Activated CD4-positive, alpha-beta T cell treated with anti-CD3 and anti-CD28 coated beads for 36 hours (primary cell): ENCODE measurements at regions not wholly inside any gene's neighbourhood (a gene's known extent, or its start where the extent isn't known, plus 50 kb on each side); places are given as distances from the start of the nearest gene placed in this dataset.

ENCODE experiments used
- ATAC-seq: fragments of 200-7000 bp; cut with Tn5 transposase; one replicate; pipeline ENCODE4 v1.10.0; 2021; ENCODE audit warnings: mild to moderate bottlenecking, moderate library complexity
- CTCF ChIA-PET: fragments of 350-600 bp; sonication (Branson Sonifier 250); formaldehyde crosslinking; loops from one replicate; lab custom pipeline; 2021; ENCODE audit warnings: antibody characterized with exemption; lab: Charles Lee
- POLR2A ChIA-PET: fragments of 350-600 bp; sonication (Branson Sonifier 250); formaldehyde crosslinking; loops from one replicate; lab custom pipeline; 2021; ENCODE audit warnings: antibody characterized with exemption, inconsistent platforms; lab: Charles Lee
- DNase-seq: peaks from one replicate; pipeline ENCODE4 v3.0.0-alpha.2; 2020
- H3K27ac Mint-ChIP-seq: one replicate; pipeline ENCODE4 v1.8.0; 2021; ENCODE audit warnings: mixed read lengths
- H3K27me3 Mint-ChIP-seq: one replicate; pipeline ENCODE4 v1.8.0; 2021; ENCODE audit warnings: mixed read lengths
- H3K36me3 Mint-ChIP-seq: one replicate; pipeline ENCODE4 v1.8.0; 2021; ENCODE audit warnings: low read depth, mixed read lengths
- H3K4me1 Mint-ChIP-seq: one replicate; pipeline ENCODE4 v1.8.0; 2021; ENCODE audit warnings: mixed read lengths
- H3K4me3 Mint-ChIP-seq: one replicate; pipeline ENCODE4 v1.8.0; 2021; ENCODE audit warnings: mild to moderate bottlenecking, moderate library complexity, mixed read lengths
- H3K9me3 Mint-ChIP-seq: one replicate; pipeline ENCODE4 v1.8.0; 2021; ENCODE audit warnings: low read depth, mixed read lengths
- intact Hi-C, 2 experiments: fragments of 100-400 bp; cut with DNase I in 1 of 2; cut with micrococcal nuclease in 1 of 2; formaldehyde crosslinking; loops; one replicate each; pipeline versions ENCODE4 v1.14.2 to v1.15.1; 2022 to 2024; cut with DNase I, micrococcal nuclease

DNA sequence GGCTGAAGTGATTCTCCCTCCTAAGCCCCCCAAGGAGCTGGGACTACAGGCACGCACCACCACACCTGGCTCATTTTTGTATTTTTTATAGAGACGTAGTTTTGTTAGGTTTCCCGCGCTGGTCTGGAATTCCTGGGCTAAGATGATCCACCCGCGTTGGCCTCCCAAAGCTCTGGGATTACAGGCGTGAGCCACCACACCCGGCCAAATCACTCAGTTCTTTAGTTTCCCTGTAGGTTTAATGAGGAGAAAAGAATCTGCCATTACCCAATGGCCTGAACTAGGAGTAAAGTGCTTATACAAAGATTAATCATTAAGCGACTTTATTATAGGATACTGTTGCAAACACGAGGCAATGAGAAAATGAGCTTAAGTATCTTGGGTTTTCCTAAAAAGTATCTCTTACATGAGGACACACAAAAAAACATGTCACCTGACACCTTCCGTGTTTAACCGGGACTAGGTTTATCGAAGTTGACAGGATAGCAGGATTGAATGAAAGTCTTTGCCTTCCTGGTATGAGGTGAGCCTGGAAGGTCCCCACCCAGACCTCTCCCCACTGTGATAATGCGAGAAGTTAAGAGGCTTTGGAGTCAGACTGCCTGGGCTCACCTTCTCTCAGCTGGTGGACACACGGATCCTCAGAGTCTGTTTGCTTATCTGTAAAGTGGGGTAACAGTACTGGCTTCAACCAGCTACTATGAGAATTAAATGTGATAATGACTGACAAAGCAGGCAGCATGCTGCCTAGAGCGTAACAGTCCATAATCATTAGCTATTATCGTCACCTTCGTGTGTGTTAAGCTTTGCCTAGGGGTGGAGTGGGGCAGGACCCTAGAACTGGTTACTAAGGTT is 133.5 kb upstream of the KRAS start:
- Mint-ChIP-seq H3K4me3 (peak overlapping the region; percentile 97), H3K4me1 (peaks cover 59% of the 10 kb centered on the region), H3K27ac (peak overlapping the region; percentile 100), H3K9me3 (no peaks in the 10 kb centered on the region), H3K36me3 (peaks cover 7% of the 10 kb centered on the region), H3K27me3 (peaks cover 8% of the 10 kb centered on the region)
- ChIA-PET CTCF (interaction anchor here (0.6 to 1.8 kb wide), 3 partner anchors 65 to 288 kb away, joined by 3 to 7 read pairs (median 4); partner anchors contain the start of genes DNAI7 and ETFRF1), POLR2A (interaction anchor here (0.6 to 1.2 kb wide), 4 partner anchors 10 to 539 kb away, joined by 3 to 5 read pairs (median 4); no protein-coding TSS in a partner anchor)
- ATAC-seq (no peak), DNase-seq (no peak)
- intact Hi-C loops, result no loop called here

DNA sequence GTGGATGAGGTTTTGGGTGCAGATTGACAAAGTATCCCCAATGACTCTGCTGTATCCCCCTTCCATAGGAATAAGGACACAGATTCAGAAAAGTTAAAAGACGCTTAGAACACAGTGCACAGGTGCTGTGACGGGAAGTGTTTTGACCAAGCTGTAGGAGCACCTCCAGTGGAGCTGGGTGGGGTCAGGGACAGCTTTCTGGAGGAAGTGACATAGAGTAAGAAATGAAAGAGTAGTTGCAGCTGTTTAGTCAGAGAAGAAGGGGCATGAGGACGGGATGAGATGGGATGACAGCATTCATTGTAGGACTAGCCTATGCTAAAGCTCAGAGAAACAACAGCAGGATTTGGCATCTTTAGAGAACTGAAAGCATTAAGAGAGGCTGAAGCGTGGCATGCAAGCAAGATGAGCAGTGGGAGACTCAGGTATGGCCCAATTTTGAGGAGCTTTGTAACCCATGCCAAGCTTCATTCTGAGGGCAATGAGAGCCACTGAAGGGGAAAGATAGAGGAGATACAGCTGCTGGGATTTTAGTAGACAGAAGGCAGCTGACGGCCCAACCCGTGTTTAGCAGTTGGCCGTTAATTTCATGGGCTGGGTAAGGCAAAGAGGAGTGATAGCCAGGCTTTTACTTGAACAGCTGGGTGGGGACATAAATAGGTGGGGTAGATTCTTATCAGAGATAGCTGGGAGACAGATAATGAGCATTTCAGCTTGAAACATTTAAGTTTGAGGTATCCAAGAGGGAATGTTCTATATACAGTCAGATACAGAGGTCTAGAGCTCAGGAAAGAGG is 131.8 kb upstream of the KRAS start:
- peaks cover 57% of the 10 kb centered on the region for H3K4me1 Mint-ChIP-seq
- H3K27me3 Mint-ChIP-seq, result peaks cover 8% of the 10 kb centered on the region
- ChIA-PET CTCF (interaction anchor here (0.6 to 1.8 kb wide), 4 partner anchors 21 to 422 kb away, joined by 3 to 7 read pairs (median 3); no protein-coding TSS in a partner anchor), POLR2A (interaction anchor here (0.5 to 1.0 kb wide), 2 partner anchors 10 to 12 kb away, joined by 3 read pairs; no protein-coding TSS in a partner anchor)
- no peak overlapping the region for H3K4me3 Mint-ChIP-seq
- peaks cover 7% of the 10 kb centered on the region for H3K36me3 Mint-ChIP-seq
- no peaks in the 10 kb centered on the region for H3K9me3 Mint-ChIP-seq
- DNase-seq (peak; percentile 30), ATAC-seq (no peak)
- H3K27ac Mint-ChIP-seq, result peak overlapping the region; percentile 10
- intact Hi-C loops, result no loop called here

DNA sequence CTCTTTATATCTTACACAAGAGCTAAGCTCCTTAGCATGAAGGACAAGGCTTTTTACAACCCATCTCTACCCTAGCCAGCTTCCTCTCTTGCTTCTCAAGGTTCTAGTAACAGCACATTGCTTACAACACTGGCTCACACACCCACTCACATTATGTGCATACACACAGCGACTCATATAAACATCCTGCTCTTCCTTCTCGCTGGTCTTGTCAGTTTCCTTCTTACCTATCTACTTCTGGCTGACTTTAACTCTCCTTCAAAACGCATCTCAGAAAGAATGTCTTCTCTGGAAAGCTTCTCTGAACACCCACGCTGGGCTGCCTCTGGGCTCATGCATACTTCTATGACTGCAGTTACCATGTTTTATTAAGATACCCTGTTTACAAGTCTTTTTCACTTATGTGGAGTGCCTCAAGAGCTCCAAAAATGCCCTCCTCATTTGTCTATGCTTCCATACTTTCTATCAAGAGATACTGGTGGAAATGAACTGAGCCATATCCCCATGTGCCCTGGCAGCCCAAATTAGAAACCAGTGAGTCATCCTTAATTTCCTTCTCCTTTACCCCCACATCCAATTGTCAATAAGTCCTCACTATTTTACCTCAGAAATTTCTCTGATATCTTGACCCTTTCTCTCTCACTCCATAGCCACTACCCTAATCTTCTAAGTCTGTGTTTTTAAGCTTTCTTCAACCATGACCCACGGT is 126.9 kb upstream of the KRAS start:
- CTCF ChIA-PET, result interaction anchor here (0.9 to 3.5 kb wide), 3 partner anchors 12 to 324 kb away, joined by 3 to 22 read pairs (median 4); no protein-coding TSS in a partner anchor
- intact Hi-C loops, result loop anchor here (1.0 to 5.0 kb wide), 3 partner anchors 12 to 535 kb away; no protein-coding TSS in a partner anchor
- DNase-seq (peak; percentile 65), ATAC-seq (peak; percentile 95)
- Mint-ChIP-seq H3K4me1 (peaks cover 53% of the 10 kb centered on the region), H3K36me3 (no peaks in the 10 kb centered on the region), H3K4me3 (peak overlapping the region; percentile 2), H3K9me3 (no peaks in the 10 kb centered on the region), H3K27ac (peak overlapping the region; percentile 53), H3K27me3 (peaks cover 4% of the 10 kb centered on the region)
- POLR2A ChIA-PET, result interaction anchor here (0.6 to 1.0 kb wide), 5 partner anchors 9 to 183 kb away, joined by 3 to 5 read pairs (median 3); partner anchors contain the start of genes DNAI7 and ETFRF1

DNA sequence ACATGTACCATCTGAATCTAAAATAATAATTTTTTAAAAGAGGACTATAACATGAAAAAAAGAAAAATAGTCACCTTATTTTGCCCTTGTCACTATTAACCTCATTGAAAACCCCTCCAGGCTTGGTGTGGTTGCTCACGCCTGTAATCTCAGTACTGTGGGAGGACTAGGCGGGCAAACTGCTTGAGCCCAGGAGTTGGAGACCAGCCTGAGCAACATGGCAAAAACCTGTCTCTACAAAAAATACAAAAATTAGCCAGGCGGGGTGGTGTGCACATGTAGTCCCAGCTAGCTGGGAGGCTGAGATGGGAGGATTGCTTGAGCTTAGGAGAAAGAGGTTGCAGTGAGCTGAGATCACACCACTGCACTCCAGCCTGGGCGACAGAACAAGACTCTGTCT is 126.3 kb upstream of the KRAS start:
- Mint-ChIP-seq H3K27me3 (peaks cover 2% of the 10 kb centered on the region), H3K9me3 (no peaks in the 10 kb centered on the region), H3K4me3 (peak overlapping the region; percentile 2), H3K4me1 (peaks cover 49% of the 10 kb centered on the region), H3K36me3 (no peaks in the 10 kb centered on the region), H3K27ac (no peak overlapping the region)
- ChIA-PET POLR2A (interaction anchor here (0.7 to 1.0 kb wide), 3 partner anchors 12 to 182 kb away, joined by 3 to 5 read pairs (median 3); partner anchors contain the start of genes DNAI7 and ETFRF1), CTCF (interaction anchor here (3.5 kb wide), 1 partner anchor 11 kb away, joined by 22 read pairs; no protein-coding TSS in a partner anchor)
- DNase-seq, result peak; percentile 18
- intact Hi-C loops, result loop anchor here (1.0 to 5.0 kb wide), 3 partner anchors 12 to 535 kb away; no protein-coding TSS in a partner anchor
- peak; percentile 30 for ATAC-seq

- peaks cover 2% of the 10 kb centered on the region for H3K27me3 Mint-ChIP-seq
- no peak for ATAC-seq
- no peak for DNase-seq
- no peaks in the 10 kb centered on the region for H3K36me3 Mint-ChIP-seq
- H3K4me1 Mint-ChIP-seq, result peaks cover 48% of the 10 kb centered on the region
- CTCF ChIA-PET, result interaction anchor here (3.5 kb wide), 1 partner anchor 11 kb away, joined by 22 read pairs; no protein-coding TSS in a partner anchor
- H3K27ac Mint-ChIP-seq, result peak overlapping the region; percentile 60
- intact Hi-C loops, result loop anchor here (2.0 to 5.0 kb wide), 2 partner anchors 42 to 534 kb away; no protein-coding TSS in a partner anchor
- no peak overlapping the region for H3K4me3 Mint-ChIP-seq
- H3K9me3 Mint-ChIP-seq, result no peaks in the 10 kb centered on the region
- POLR2A ChIA-PET, result no interaction called here
These were observed 125.7 kb upstream of the KRAS start for GRCh38 chr12:25376407-25376806.

GRCh38 chr12:25372969-25373817 is 122.5 kb upstream of the KRAS start:
- H3K4me3 Mint-ChIP-seq, result no peak overlapping the region
- ChIA-PET CTCF (no interaction called here), POLR2A (no interaction called here)
- peaks cover 38% of the 10 kb centered on the region for H3K4me1 Mint-ChIP-seq
- H3K36me3 Mint-ChIP-seq, result no peaks in the 10 kb centered on the region
- DNase-seq (no peak), ATAC-seq (peak; percentile 21)
- H3K9me3 Mint-ChIP-seq, result no peaks in the 10 kb centered on the region
- peaks cover 3% of the 10 kb centered on the region for H3K27me3 Mint-ChIP-seq
- intact Hi-C loops, result no loop called here
- no peak overlapping the region for H3K27ac Mint-ChIP-seq

DNA sequence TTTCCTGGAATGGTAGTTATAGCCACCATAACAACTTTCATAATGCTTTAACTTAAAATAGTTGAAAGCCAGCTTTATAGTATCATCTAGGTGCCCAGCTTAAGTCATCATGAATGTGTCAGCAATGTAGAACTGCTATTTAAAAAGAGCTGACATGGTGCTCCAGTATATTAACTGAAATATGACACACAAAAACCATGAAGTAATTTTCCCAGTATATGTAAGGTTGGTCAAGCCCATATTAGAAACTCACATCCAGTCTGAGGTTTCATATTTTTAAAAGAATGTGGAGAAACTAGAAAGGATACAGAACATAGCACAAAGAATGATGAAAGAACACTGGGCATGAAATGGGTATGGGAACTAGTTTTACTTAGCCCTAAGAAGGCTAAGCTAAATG is 121.3 kb upstream of the KRAS start:
- intact Hi-C loops, result no loop called here
- Mint-ChIP-seq H3K27ac (no peak overlapping the region), H3K4me3 (no peak overlapping the region), H3K4me1 (peaks cover 27% of the 10 kb centered on the region), H3K27me3 (peaks cover 5% of the 10 kb centered on the region), H3K9me3 (no peaks in the 10 kb centered on the region), H3K36me3 (no peaks in the 10 kb centered on the region)
- ChIA-PET CTCF (no interaction called here), POLR2A (interaction anchor here (1.0 kb wide), 1 partner anchor 10 kb away, joined by 3 read pairs; no protein-coding TSS in a partner anchor)
- DNase-seq (no peak), ATAC-seq (no peak)

GRCh38 chr12:25368557-25368956 is 117.8 kb upstream of the KRAS start:
- Mint-ChIP-seq H3K4me3 (no peak overlapping the region), H3K9me3 (no peaks in the 10 kb centered on the region), H3K4me1 (peaks cover 27% of the 10 kb centered on the region), H3K27me3 (peaks cover 10% of the 10 kb centered on the region), H3K36me3 (no peaks in the 10 kb centered on the region), H3K27ac (no peak overlapping the region)
- DNase-seq (no peak), ATAC-seq (no peak)
- intact Hi-C loops, result no loop called here
- POLR2A ChIA-PET, result interaction anchor here (0.7 kb wide), 1 partner anchor 9 kb away, joined by 3 read pairs; no protein-coding TSS in a partner anchor
- CTCF ChIA-PET, result interaction anchor here (0.5 to 0.8 kb wide), 4 partner anchors 128 to 590 kb away, joined by 3 to 4 read pairs (median 4); no protein-coding TSS in a partner anchor

GRCh38 chr12:25366122-25366521 is 115.4 kb upstream of the KRAS start:
- CTCF ChIA-PET, result interaction anchor here (0.9 to 3.3 kb wide), 8 partner anchors 8 to 127 kb away, joined by 3 to 22 read pairs (median 4); no protein-coding TSS in a partner anchor

More at GRCh38 chr12:25366122-25366521, 115.4 kb upstream of the KRAS start:
- Mint-ChIP-seq H3K27me3 (peaks cover 13% of the 10 kb centered on the region), H3K36me3 (no peaks in the 10 kb centered on the region), H3K4me1 (peaks cover 16% of the 10 kb centered on the region), H3K9me3 (no peaks in the 10 kb centered on the region), H3K27ac (no peak overlapping the region), H3K4me3 (no peak overlapping the region)
- ATAC-seq, result no peak
- intact Hi-C loops, result no loop called here
- no peak for DNase-seq
- POLR2A ChIA-PET, result interaction anchor here (1.2 kb wide), 1 partner anchor 18 kb away, joined by 5 read pairs; no protein-coding TSS in a partner anchor
